GM23338 (cell line): ENCODE measurements at regions not wholly inside any gene's neighbourhood (a gene's known extent, or its start where the extent isn't known, plus 50 kb on each side); places are given as distances from the start of the nearest gene placed in this dataset.

Experiments used
- CREB1 ChIP-seq: fragments of 250-450 bp; sonication (Bioruptor Pico); IDR thresholded peaks from 2 replicates; pipeline ENCODE4 v1.5.0; 2020; ENCODE audit warnings: low read depth, mild to moderate bottlenecking, moderate library complexity
- CTCF ChIP-seq, 2 experiments: fragments of 200-600 bp in 1 of 2; sonication (generic) in 1 of 2; conservative IDR thresholded peaks; 2 replicates each; pipeline versions ENCODE4 v1.5.1 to v1.6.1; 2016 to 2017; ENCODE audit warnings: antibody characterized with exemption in 2 of 2, low read depth in 2 of 2, mild to moderate bottlenecking in 2 of 2, moderate library complexity in 1 of 2
- ETS1 ChIP-seq: IDR thresholded peaks from 2 replicates; pipeline ENCODE4 v1.6.1; 2016; ENCODE audit warnings: antibody characterized with exemption
- EZH2 ChIP-seq: fragments of 200-600 bp; sonication (generic); IDR thresholded peaks from one replicate; pipeline ENCODE4 v1.8.0; 2017; ENCODE audit warnings: antibody characterized with exemption, mild to moderate bottlenecking, low read depth; ENCODE audit not compliant: unreplicated experiment
- EZH2phosphoT487 ChIP-seq: fragments of 200-600 bp; sonication (generic); IDR thresholded peaks from one replicate; pipeline ENCODE4 v1.8.1; 2018; ENCODE audit warnings: antibody characterized with exemption; ENCODE audit not compliant: unreplicated experiment
- JUNB ChIP-seq: IDR thresholded peaks from one replicate; pipeline ENCODE4 v1.6.1; 2016; ENCODE audit warnings: antibody characterized with exemption; ENCODE audit not compliant: unreplicated experiment
- NANOG ChIP-seq: IDR thresholded peaks from 2 replicates; pipeline ENCODE4 v1.6.1; 2016; ENCODE audit warnings: antibody characterized with exemption, borderline replicate concordance
- POLR2AphosphoS5 ChIP-seq: IDR thresholded peaks from 2 replicates; pipeline ENCODE4 v1.6.1; 2016; ENCODE audit warnings: antibody characterized with exemption, low read depth
- REST ChIP-seq: IDR thresholded peaks from one replicate; pipeline ENCODE4 v1.6.1; 2018; ENCODE audit warnings: antibody characterized with exemption; ENCODE audit not compliant: unreplicated experiment
- STAT1 ChIP-seq: IDR thresholded peaks from one replicate; pipeline ENCODE4 v1.6.1; 2016; ENCODE audit warnings: antibody characterized with exemption; ENCODE audit not compliant: unreplicated experiment
- ZNF331 ChIP-seq: fragments of 250-450 bp; sonication (Bioruptor Pico); IDR thresholded peaks from 2 replicates; pipeline ENCODE4 v1.5.0; 2020; ENCODE audit warnings: low read depth, mild to moderate bottlenecking, moderate library complexity

GRCh38 chr6:86192123-86192522 lies 549.4 kb upstream of the SYNCRIP start:
- peak; percentile 52 to 63 for TF ChIP-seq CTCF (conservative IDR thresholded peaks at IDR 0.05; ENCODE audit: low read depth in 2 of 2)
- TF ChIP-seq EZH2phosphoT487 = no peak
- no peak for TF ChIP-seq CREB1
- no peak for TF ChIP-seq STAT1
- no peak for TF ChIP-seq ETS1
- TF ChIP-seq POLR2AphosphoS5 = no peak
- no peak for TF ChIP-seq JUNB
- no peak for TF ChIP-seq EZH2
- TF ChIP-seq REST = no peak
- no peak for TF ChIP-seq ZNF331 (CRISPR knock-in tag)
- no peak for TF ChIP-seq NANOG
